SK-N-SH (cell line): ENCODE measurements at regions not wholly inside any gene's neighbourhood (a gene's known extent, or its start where the extent isn't known, plus 50 kb on each side); places are given as distances from the start of the nearest gene placed in this dataset.
"Not testable (repeated sequence)": the region's sequence is repeated elsewhere in the genome, so short reads cannot be mapped to it uniquely, and the experiment has no call there.

Experiments used
- CTCF ChIA-PET: fragments of 300-600, 350-600 bp; formaldehyde crosslinking; extraction: SDS; loops from one replicate; lab custom pipeline; 2021; lab: Yijun Ruan, JAX
- POLR2A ChIA-PET: fragments of 350-600 bp; sonication (Branson Sonifier 250); formaldehyde crosslinking; extraction: SDS; loops from one replicate; lab custom pipeline; 2020; ENCODE audit warnings: antibody characterized with exemption, inconsistent platforms; lab: Yijun Ruan, JAX
- DNase-seq: peaks from one replicate; pipeline ENCODE4 v3.0.0; 2012
- H2AFZ ChIP-seq: fragments of 200-600 bp; sonication (generic); 2 replicates; pipeline ENCODE4 v1.8.1; 2016; ENCODE audit warnings: antibody characterized with exemption, mild to moderate bottlenecking, low read depth
- H3F3A ChIP-seq: fragments of 200-600 bp; sonication (generic); replicated peaks from 2 replicates; pipeline ENCODE3; 2016; ENCODE audit warnings: antibody characterized with exemption, mild to moderate bottlenecking; ENCODE audit not compliant: insufficient read depth
- H3K27ac ChIP-seq, 2 experiments: fragments of 200-500 bp in 1 of 2; fragments of 200-600 bp in 1 of 2; sonication (Bioruptor generic) in 1 of 2; sonication (generic), shearing (Covaris generic) in 1 of 2; 2 replicates each; pipeline versions ENCODE4 v1.5.1 to v1.6.1; 2014 to 2016; ENCODE audit warnings: low read depth in 2 of 2, inconsistent platforms in 1 of 2, low read length in 1 of 2, mild to moderate bottlenecking in 1 of 2, mixed read lengths in 1 of 2
- H3K27me3 ChIP-seq: fragments of 200-600 bp; sonication (generic), shearing (Covaris generic); 2 replicates; pipeline ENCODE4 v1.6.1; 2016; ENCODE audit warnings: mixed run types; ENCODE audit not compliant: insufficient read depth
- H3K36me3 ChIP-seq, 2 experiments: fragments of 200-500 bp in 1 of 2; fragments of 200-600 bp in 1 of 2; sonication (Bioruptor generic) in 1 of 2; sonication (generic) in 1 of 2; replicated peaks in 1 of 2; 2 replicates each; pipeline versions ENCODE3 to v1.5.1; 2014 to 2016; ENCODE audit warnings: low read length in 1 of 2, mild to moderate bottlenecking in 1 of 2; ENCODE audit not compliant: insufficient read depth in 2 of 2, control insufficient read depth in 1 of 2
- H3K4me1 ChIP-seq, 2 experiments: fragments of 200-500 bp in 1 of 2; fragments of 200-600 bp in 1 of 2; sonication (Bioruptor generic) in 1 of 2; sonication (generic), shearing (Covaris generic) in 1 of 2; 2 replicates each; pipeline versions ENCODE4 v1.5.1 to v1.6.1; 2014 to 2016; ENCODE audit warnings: low read depth in 1 of 2, low read length in 1 of 2, mixed run types in 1 of 2; ENCODE audit not compliant: insufficient read depth in 2 of 2, control insufficient read depth in 1 of 2
- H3K4me2 ChIP-seq: fragments of 200-600 bp; sonication (generic), shearing (Covaris generic); 2 replicates; pipeline ENCODE4 v1.6.1; 2017; ENCODE audit warnings: mixed run types
- H3K4me3 ChIP-seq, 2 experiments: fragments of 200-500 bp in 1 of 2; fragments of 200-600 bp in 1 of 2; sonication (Bioruptor generic) in 1 of 2; sonication (generic), shearing (Covaris generic) in 1 of 2; 2 replicates each; pipeline versions ENCODE4 v1.5.1 to v1.8.1; 2014 to 2016; ENCODE audit warnings: low read depth in 2 of 2, inconsistent platforms in 1 of 2, low read length in 1 of 2, mild to moderate bottlenecking in 1 of 2, mixed read lengths in 1 of 2, moderate library complexity in 1 of 2
- H3K79me2 ChIP-seq: fragments of 200-600 bp; sonication (generic); 2 replicates; pipeline ENCODE4 v1.8.1; 2017; ENCODE audit warnings: mild to moderate bottlenecking; ENCODE audit not compliant: insufficient read depth
- H3K9ac ChIP-seq: fragments of 200-600 bp; sonication (generic); 2 replicates; pipeline ENCODE4 v1.6.1; 2017; ENCODE audit warnings: mixed run types
- H3K9me2 ChIP-seq: fragments of 200-600 bp; sonication (generic); 2 replicates; pipeline ENCODE4 v1.6.1; 2017; ENCODE audit warnings: mixed run types
- H3K9me3 ChIP-seq: fragments of 200-600 bp; sonication (generic); 2 replicates; pipeline ENCODE4 v1.6.1; 2017; ENCODE audit warnings: mixed run types, mild to moderate bottlenecking, moderate library complexity
- H4K20me1 ChIP-seq: fragments of 200-600 bp; sonication (generic); 2 replicates; pipeline ENCODE4 v1.6.1; 2017; ENCODE audit warnings: mild to moderate bottlenecking, mixed run types; ENCODE audit not compliant: insufficient read depth
- EZH2phosphoT487 ChIP-seq: fragments of 200-600 bp; sonication (generic); IDR thresholded peaks from 2 replicates; pipeline ENCODE4 v1.6.1; 2017; ENCODE audit warnings: low read depth, mixed run types, mild to moderate bottlenecking, antibody characterized with exemption, moderate library complexity, borderline replicate concordance
- FOSL2 ChIP-seq: IDR thresholded peaks from 2 replicates; pipeline ENCODE4 v1.4.0; 2012; ENCODE audit warnings: low read depth, mild to moderate bottlenecking, moderate library complexity, borderline replicate concordance
- FOXM1 ChIP-seq: IDR thresholded peaks from 2 replicates; pipeline ENCODE4 v1.4.0; 2012; ENCODE audit warnings: low read depth, mild to moderate bottlenecking
- MXI1 ChIP-seq: IDR thresholded peaks from 2 replicates; pipeline ENCODE4 v1.6.1; 2012; ENCODE audit warnings: mild to moderate bottlenecking, low read depth, low read length, improper control_type of control experiment
- NFIC ChIP-seq: IDR thresholded peaks from 2 replicates; pipeline ENCODE4 v1.4.0; 2012; ENCODE audit warnings: borderline replicate concordance
- POLR2AphosphoS5 ChIP-seq: IDR thresholded peaks from 2 replicates; pipeline ENCODE4 v1.6.1; 2012; ENCODE audit warnings: low read depth, low read length
- RAD21 ChIP-seq: IDR thresholded peaks from 2 replicates; pipeline ENCODE4 v1.6.1; 2012; ENCODE audit warnings: mild to moderate bottlenecking, low read length
- RFX5 ChIP-seq: IDR thresholded peaks from 2 replicates; pipeline ENCODE4 v1.6.1; 2012; ENCODE audit warnings: mild to moderate bottlenecking, improper control_type of control experiment, low read length
- RXRA ChIP-seq: IDR thresholded peaks from 2 replicates; pipeline ENCODE4 v1.4.0; 2012; ENCODE audit warnings: low read depth, mild to moderate bottlenecking, borderline replicate concordance
- SIN3A ChIP-seq: IDR thresholded peaks from 2 replicates; pipeline ENCODE4 v1.6.1; 2012; ENCODE audit warnings: low read depth, mild to moderate bottlenecking, low read length, moderate library complexity, borderline replicate concordance
- SMC3 ChIP-seq: IDR thresholded peaks from 2 replicates; pipeline ENCODE4 v1.6.1; 2012; ENCODE audit warnings: low read depth, low read length, improper control_type of control experiment
- TAF1 ChIP-seq: IDR thresholded peaks from 2 replicates; pipeline ENCODE4 v1.6.1; 2012; ENCODE audit warnings: low read depth, mild to moderate bottlenecking, low read length, moderate library complexity, borderline replicate concordance
- TCF12 ChIP-seq: IDR thresholded peaks from 2 replicates; pipeline ENCODE4 v1.4.0; 2012
- YY1 ChIP-seq: IDR thresholded peaks from 2 replicates; pipeline ENCODE4 v1.4.0; 2012; ENCODE audit warnings: low read depth, mild to moderate bottlenecking
- WGBS: methylation state at CpG from one replicate; pipeline ENCODE4 v1.1.6; 2017; ENCODE audit warnings: low lambda C conversion rate; 5-methylcytosine and 5-hydroxymethylcytosine counted together
- TF ChIP-seq, protein P1 (sequence below): IDR thresholded peaks from 2 replicates; pipeline ENCODE4 v1.4.0; 2012; ENCODE audit warnings: low read depth, borderline replicate concordance
- TF ChIP-seq, protein P2 (sequence below): IDR thresholded peaks from 2 replicates; pipeline ENCODE4 v1.4.0; 2012; ENCODE audit warnings: low read depth

DNA sequence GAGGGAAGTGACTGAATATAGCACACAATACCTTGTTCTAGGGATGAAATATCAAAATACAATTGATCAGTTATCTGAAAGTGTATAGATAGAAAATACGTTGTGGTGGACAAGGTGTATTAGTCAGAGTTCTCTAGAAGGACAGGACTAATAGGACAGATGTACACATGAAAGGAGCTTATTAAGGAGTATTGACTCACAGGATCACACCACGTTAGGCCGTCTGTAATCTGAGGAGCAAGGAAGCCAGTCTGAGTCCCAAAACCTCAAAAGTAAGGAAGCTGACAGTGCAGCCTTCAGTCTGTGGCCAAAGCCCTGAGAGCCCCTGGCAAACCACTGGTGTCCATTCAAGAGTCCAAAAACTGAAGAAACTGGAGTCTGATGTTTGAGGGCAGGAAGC is 406.1 kb downstream of the MDFIC start:
- H3K4me3 ChIP-seq = no peak overlapping the region
- CTCF ChIA-PET = no interaction called here
- H3K9me3 ChIP-seq = no peaks in the 10 kb centered on the region
- H3K27ac ChIP-seq = no peak overlapping the region
- H3K4me1 ChIP-seq = no peaks in the 10 kb centered on the region
- TF ChIP-seq FOXM1 (no peak), MXI1 (no peak), YY1 (no peak)
- TF ChIP-seq, protein P1, sequence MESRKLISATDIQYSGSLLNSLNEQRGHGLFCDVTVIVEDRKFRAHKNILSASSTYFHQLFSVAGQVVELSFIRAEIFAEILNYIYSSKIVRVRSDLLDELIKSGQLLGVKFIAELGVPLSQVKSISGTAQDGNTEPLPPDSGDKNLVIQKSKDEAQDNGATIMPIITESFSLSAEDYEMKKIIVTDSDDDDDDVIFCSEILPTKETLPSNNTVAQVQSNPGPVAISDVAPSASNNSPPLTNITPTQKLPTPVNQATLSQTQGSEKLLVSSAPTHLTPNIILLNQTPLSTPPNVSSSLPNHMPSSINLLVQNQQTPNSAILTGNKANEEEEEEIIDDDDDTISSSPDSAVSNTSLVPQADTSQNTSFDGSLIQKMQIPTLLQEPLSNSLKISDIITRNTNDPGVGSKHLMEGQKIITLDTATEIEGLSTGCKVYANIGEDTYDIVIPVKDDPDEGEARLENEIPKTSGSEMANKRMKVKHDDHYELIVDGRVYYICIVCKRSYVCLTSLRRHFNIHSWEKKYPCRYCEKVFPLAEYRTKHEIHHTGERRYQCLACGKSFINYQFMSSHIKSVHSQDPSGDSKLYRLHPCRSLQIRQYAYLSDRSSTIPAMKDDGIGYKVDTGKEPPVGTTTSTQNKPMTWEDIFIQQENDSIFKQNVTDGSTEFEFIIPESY = no peak
- TF ChIP-seq, protein P2, sequence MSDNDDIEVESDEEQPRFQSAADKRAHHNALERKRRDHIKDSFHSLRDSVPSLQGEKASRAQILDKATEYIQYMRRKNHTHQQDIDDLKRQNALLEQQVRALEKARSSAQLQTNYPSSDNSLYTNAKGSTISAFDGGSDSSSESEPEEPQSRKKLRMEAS = no peak
- no peaks in the 10 kb centered on the region for H3K36me3 ChIP-seq
- DNase-seq = no peak
- H3F3A ChIP-seq = no peaks in the 10 kb centered on the region
- H3K9me2 ChIP-seq = no peaks in the 10 kb centered on the region
- POLR2A ChIA-PET = no interaction called here
- H3K9ac ChIP-seq = no peak overlapping the region
- no peak overlapping the region for H3K4me2 ChIP-seq
- no peaks in the 10 kb centered on the region for H3K79me2 ChIP-seq
- no peaks in the 10 kb centered on the region for H4K20me1 ChIP-seq
- 7% methylated on average over 3 of the region's 3 CpGs for WGBS
- H2AFZ ChIP-seq = no peak overlapping the region
- H3K27me3 ChIP-seq = no peaks in the 10 kb centered on the region

DNA sequence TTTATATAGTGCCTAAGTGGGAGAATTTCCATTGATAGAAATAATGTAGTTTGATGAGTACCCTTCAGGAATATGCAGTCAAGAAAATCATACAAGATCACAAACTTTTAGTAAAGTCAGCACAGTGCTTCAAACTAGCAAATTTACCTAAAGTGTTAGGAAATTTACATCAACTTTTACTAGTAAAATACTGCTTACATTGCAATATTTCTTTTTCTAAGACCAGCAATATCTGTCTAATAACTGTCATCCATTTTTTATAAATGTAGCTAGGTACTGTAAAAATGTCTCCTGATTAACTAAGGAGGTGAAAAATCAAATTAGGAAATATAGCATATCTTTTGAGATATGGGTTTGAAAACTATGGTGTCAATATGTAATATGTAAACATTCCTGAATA is 405.4 kb downstream of the MDFIC start:
- Histone ChIP-seq H3K27me3 (no peaks in the 10 kb centered on the region), H3K9ac (no peak overlapping the region), H3K4me1 (no peaks in the 10 kb centered on the region)
- TF ChIP-seq RAD21 = no peak
- TF ChIP-seq, all 33 proteins: peak for 0
- H3K36me3 ChIP-seq = no peaks in the 10 kb centered on the region
- no peak for DNase-seq
- H3K79me2 ChIP-seq = no peaks in the 10 kb centered on the region
- H3K9me2 ChIP-seq = no peaks in the 10 kb centered on the region
- H4K20me1 ChIP-seq = no peaks in the 10 kb centered on the region
- no peaks in the 10 kb centered on the region for H3K9me3 ChIP-seq
- H3K27ac ChIP-seq = no peak overlapping the region
- CTCF ChIA-PET = no interaction called here
- no peaks in the 10 kb centered on the region for H3F3A ChIP-seq
- no peak overlapping the region for H3K4me3 ChIP-seq
- POLR2A ChIA-PET = no interaction called here
- H2AFZ ChIP-seq = no peak overlapping the region
- H3K4me2 ChIP-seq = no peak overlapping the region

DNA sequence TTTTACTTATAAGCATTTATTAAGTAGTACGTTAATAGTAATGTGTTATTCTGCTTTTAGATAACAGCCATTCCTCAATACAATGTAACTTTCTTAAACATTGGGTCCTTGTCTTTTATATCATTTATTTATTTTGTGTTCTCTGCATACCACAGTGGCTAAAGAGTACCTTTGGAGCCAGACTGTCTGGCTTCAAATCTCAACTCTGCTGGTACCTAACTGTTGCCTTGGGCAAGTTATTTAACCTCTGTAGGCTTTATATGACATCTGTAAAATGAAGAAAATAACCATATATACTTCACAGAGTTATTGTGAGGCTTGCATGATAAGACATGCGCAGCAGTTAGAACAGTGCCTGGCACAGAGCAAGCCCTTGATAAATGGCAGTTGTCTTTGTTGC is 397.6 kb downstream of the MDFIC start:
- H3K4me3 ChIP-seq = no peak overlapping the region
- no peaks in the 10 kb centered on the region for H3F3A ChIP-seq
- TF ChIP-seq NFIC (no peak), RFX5 (no peak), TAF1 (no peak), TCF12 (no peak), EZH2phosphoT487 (no peak), RXRA (no peak), SIN3A (no peak), SMC3 (no peak), MXI1 (no peak), FOSL2 (no peak), POLR2AphosphoS5 (no peak)
- ChIA-PET CTCF (no interaction called here), POLR2A (no interaction called here)
- H3K27me3 ChIP-seq = no peaks in the 10 kb centered on the region
- WGBS = 11% methylated on average over 2 of the region's 2 CpGs
- H3K4me1 ChIP-seq = no peaks in the 10 kb centered on the region
- H3K27ac ChIP-seq = no peak overlapping the region
- H3K36me3 ChIP-seq = no peaks in the 10 kb centered on the region
- no peaks in the 10 kb centered on the region for H4K20me1 ChIP-seq
- no peak overlapping the region for H3K4me2 ChIP-seq
- H3K9me3 ChIP-seq = no peaks in the 10 kb centered on the region
- no peak for DNase-seq
- H2AFZ ChIP-seq = no peak overlapping the region
- H3K9ac ChIP-seq = no peak overlapping the region
- no peaks in the 10 kb centered on the region for H3K79me2 ChIP-seq
- no peaks in the 10 kb centered on the region for H3K9me2 ChIP-seq

DNA sequence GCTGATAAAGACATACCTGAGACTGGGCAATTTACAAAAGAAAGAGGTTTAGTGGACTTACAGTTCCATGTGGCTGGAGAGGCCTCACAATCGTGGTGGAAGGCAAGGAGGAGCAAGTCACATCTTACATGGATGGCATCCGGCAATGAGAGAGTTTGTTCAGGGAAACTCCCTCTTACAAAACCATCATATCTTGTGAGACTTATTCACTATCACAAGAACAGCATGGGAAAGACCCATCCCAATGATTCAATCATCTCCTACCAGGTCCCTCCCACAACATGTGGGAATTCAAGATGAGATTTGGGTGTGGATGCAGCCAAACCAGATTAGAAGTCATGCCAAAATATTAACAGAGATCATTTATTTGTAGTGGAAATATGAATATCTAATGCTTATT is 388.4 kb downstream of the MDFIC start:
- POLR2A ChIA-PET, H3K9ac ChIP-seq, H3K36me3 ChIP-seq, H4K20me1 ChIP-seq, H3K9me2 ChIP-seq, H3K9me3 ChIP-seq, H2AFZ ChIP-seq, H3K4me2 ChIP-seq, H3K27me3 ChIP-seq, H3K4me3 ChIP-seq, CTCF ChIA-PET, H3K79me2 ChIP-seq, DNase-seq, H3K27ac ChIP-seq, H3F3A ChIP-seq, H3K4me1 ChIP-seq: not testable (repeated sequence)
- WGBS = 9% methylated on average over 2 of the region's 2 CpGs
